Ascending aorta (tissue), 2 donors: ENCODE measurements at regions not wholly inside any gene's neighbourhood (a gene's known extent, or its start where the extent isn't known, plus 50 kb on each side); places are given as distances from the start of the nearest gene placed in this dataset.

Experiments used
- DNase-seq, 2 donors: peaks; one replicate each; pipeline ENCODE4 v3.0.0-alpha.2; 2019; ENCODE audit warnings: low spot score in 2 of 2
- H3K27ac ChIP-seq, 2 donors: fragments of 200-600 bp; sonication (generic); one replicate each; pipeline ENCODE4 v1.5.1; 2016 to 2017; ENCODE audit warnings: mild to moderate bottlenecking in 1 of 2
- H3K27me3 ChIP-seq: fragments of 200-600 bp; sonication (generic); one replicate; pipeline ENCODE4 v1.5.1; 2017
- H3K36me3 ChIP-seq, 2 donors: fragments of 200-600 bp; sonication (generic); one replicate each; pipeline ENCODE4 v1.5.1; 2016
- H3K4me1 ChIP-seq, 2 donors: fragments of 200-600 bp; sonication (generic); one replicate each; pipeline ENCODE4 v1.5.1; 2016 to 2017; ENCODE audit warnings: mild to moderate bottlenecking in 1 of 2
- H3K4me3 ChIP-seq, 2 donors: fragments of 200-600 bp; sonication (generic); one replicate each; pipeline ENCODE4 v1.5.1; 2016 to 2017; ENCODE audit warnings: mild to moderate bottlenecking in 1 of 2
- H3K9me3 ChIP-seq, 2 donors: fragments of 200-600 bp; sonication (generic); one replicate each; pipeline ENCODE4 v1.5.1; 2016
- CTCF ChIP-seq, 3 experiments: fragments of 200-600 bp in 2 of 3; fragments of 450-650 bp in 1 of 3; sonication (generic) in 2 of 3; IDR thresholded peaks; one replicate each; pipeline ENCODE4 v1.5.1; 2016 to 2019; ENCODE audit warnings: antibody characterized with exemption in 3 of 3, mild to moderate bottlenecking in 1 of 3, moderate library complexity in 1 of 3
- intact Hi-C: fragments of 100-400 bp; cut with DNase I; formaldehyde crosslinking; loops from one replicate; pipeline ENCODE4 v1.15.1; 2023

GRCh38 chr15:31858026-31858425 lies 172.3 kb upstream of the CHRNA7 start:
- no peaks in the 10 kb centered on the region for H3K27me3 ChIP-seq
- intact Hi-C loops, result no loop called here

GRCh38 chr15:31866248-31866647 lies 164.1 kb upstream of the CHRNA7 start:
- H3K4me3 ChIP-seq, result no peak overlapping the region
- intact Hi-C loops, result loop anchor here (10.0 kb wide), 1 partner anchor 961 kb away; the partner anchor contains the start of gene FAN1
- no peaks in the 10 kb centered on the region for H3K27me3 ChIP-seq
- no peak overlapping the region for H3K27ac ChIP-seq
- H3K36me3 ChIP-seq, result no peaks in the 10 kb centered on the region
- no peaks in the 10 kb centered on the region for H3K9me3 ChIP-seq
- TF ChIP-seq CTCF (IDR thresholded peaks at IDR 0.05), result no peak
- DNase-seq, result no peak
- peaks cover 0 to 3% of the 10 kb centered on the region in 2 donors for H3K4me1 ChIP-seq

More at GRCh38 chr15:31858026-31858425, 172.3 kb upstream of the CHRNA7 start:
- no peaks in the 10 kb centered on the region for H3K36me3 ChIP-seq
- TF ChIP-seq CTCF (IDR thresholded peaks at IDR 0.05), result no peak
- peaks cover 7 to 9% of the 10 kb centered on the region in 2 donors for H3K9me3 ChIP-seq
- no peaks in the 10 kb centered on the region for H3K4me1 ChIP-seq
- H3K4me3 ChIP-seq, result no peak overlapping the region
- DNase-seq, result no peak
- no peak overlapping the region for H3K27ac ChIP-seq

DNA sequence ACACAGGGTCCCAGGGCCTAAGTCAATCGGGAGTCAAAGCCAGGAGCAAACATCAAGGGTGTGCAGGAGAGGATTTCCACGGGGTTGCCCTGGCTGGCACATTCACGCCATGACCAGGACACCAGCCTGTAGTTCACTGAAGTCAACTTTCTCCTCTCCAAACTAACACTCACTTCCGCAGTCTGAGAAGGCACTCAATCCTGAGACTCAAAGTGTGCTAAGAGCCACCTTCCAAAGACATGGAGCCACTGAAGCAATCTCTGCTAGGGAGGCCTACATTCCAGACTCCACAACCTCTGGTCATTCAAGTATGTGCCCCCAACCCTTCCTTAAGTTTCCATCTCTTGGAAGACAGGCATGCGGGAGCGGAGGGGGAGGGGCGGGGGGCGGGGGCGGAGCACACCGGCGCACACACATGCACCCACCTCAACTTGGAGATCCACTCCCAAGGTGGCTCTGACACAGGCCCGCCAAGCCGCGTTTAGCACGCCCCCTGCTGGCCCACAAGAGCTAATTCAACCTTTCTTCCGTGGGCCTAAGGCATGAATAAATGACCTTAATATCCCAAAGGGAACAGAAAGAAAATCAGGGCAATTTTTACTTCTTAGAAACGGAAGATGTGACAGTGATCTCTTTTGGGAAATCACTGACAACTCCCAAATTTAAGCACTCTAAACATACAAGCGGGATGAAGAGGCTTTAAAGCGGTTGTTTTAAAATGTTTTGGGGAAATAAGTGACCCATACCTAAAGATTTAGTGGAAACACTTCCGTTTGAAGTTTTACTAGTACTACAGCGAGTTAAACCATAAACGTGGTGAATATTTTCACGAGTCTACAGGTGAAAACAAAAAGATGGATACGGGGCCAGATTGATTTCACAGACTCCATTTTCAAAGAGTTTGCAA lies 162.5 kb upstream of the CHRNA7 start:
- no peak overlapping the region for H3K4me3 ChIP-seq
- no peaks in the 10 kb centered on the region for H3K27me3 ChIP-seq
- H3K36me3 ChIP-seq, result no peaks in the 10 kb centered on the region
- H3K9me3 ChIP-seq, result no peaks in the 10 kb centered on the region
- peak in 2 of 3 experiments; percentile 59 to 71 for TF ChIP-seq CTCF (IDR thresholded peaks at IDR 0.05)
- no peak overlapping the region for H3K27ac ChIP-seq
- no peak for DNase-seq
- peaks cover 0 to 3% of the 10 kb centered on the region in 2 donors for H3K4me1 ChIP-seq
- intact Hi-C loops, result loop anchor here (10.0 kb wide), 1 partner anchor 963 kb away; the partner anchor contains the start of gene FAN1

GRCh38 chr15:31869686-31870307 lies 160.5 kb upstream of the CHRNA7 start:
- H3K27ac ChIP-seq, result no peak overlapping the region
- peak overlapping the region; percentile 74 to 75 for H3K4me3 ChIP-seq
- H3K9me3 ChIP-seq, result no peaks in the 10 kb centered on the region
- no peaks in the 10 kb centered on the region for H3K27me3 ChIP-seq
- intact Hi-C loops, result loop anchor here (1.0 to 10.0 kb wide), 5 partner anchors 163 to 965 kb away; partner anchors contain the start of genes CHRNA7, FAN1, KLF13 and MTMR10
- TF ChIP-seq CTCF (IDR thresholded peaks at IDR 0.05), result no peak
- H3K4me1 ChIP-seq, result peaks cover 0 to 3% of the 10 kb centered on the region in 2 donors
- no peaks in the 10 kb centered on the region for H3K36me3 ChIP-seq
- no peak for DNase-seq

DNA sequence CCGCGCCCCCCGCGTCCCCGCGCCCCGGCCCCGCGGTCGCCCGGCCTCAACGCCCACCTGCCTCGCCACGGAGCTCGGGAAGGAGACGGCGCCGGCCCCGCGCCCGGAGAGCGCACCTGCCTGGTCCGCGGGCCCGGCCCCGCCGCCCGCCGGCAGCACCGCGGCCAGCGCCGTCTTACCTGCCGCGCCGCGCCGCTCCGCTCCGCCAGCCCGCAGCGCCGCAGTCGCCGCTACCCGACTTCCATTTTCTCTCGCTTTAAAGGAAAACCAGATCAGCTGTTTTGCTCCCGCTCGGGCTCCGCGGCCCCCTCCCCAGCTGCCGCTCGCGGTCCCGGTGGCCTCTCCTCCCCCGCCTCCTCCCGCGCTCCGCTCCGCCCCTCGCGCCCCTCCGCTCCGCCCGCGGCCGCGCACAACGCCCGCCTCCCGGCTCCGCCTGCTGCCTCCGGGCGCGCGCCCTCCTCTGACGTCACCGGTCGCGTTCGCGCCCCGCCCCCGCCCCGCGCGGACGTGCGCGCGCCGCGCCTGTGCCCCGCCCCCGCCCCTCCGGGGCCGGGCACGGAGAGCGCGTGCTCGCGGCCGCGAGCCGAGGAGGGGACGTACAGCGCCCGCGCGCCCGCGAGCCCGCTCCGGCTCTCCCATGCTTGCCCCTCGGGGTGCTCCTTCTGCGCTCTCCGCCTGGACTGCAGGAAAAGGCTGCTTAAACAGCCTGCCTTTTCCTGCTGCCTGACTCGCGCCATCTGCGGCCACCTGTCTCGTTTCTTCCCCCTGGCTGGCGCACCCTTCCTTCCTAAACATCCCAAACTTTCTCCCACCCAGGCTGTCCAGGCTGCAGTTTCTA lies 159.8 kb upstream of the CHRNA7 start, which contains the start of gene OTUD7A:
OTUD7A (minus strand) TSS at position 346 of the 838 bp plus-strand sequence.
- intact Hi-C loops, result loop anchor here (1.0 to 5.0 kb wide), 4 partner anchors 162 to 880 kb away; partner anchors contain the start of genes CHRNA7, KLF13 and MTMR10
- peak; percentile 35 to 87 for DNase-seq
- H3K36me3 ChIP-seq, result no peaks in the 10 kb centered on the region
- H3K27me3 ChIP-seq, result no peaks in the 10 kb centered on the region
- peaks cover 0 to 3% of the 10 kb centered on the region in 2 donors for H3K4me1 ChIP-seq
- peak within 1 kb of the TSS; percentile 63 to 64 for H3K27ac ChIP-seq
- no peak for TF ChIP-seq CTCF (IDR thresholded peaks at IDR 0.05)
- peak within 1 kb of the TSS; percentile 74 to 75 for H3K4me3 ChIP-seq
- H3K9me3 ChIP-seq, result no peaks in the 10 kb centered on the region
